H1 (cell line): ENCODE measurements at regions not wholly inside any gene's neighbourhood (a gene's known extent, or its start where the extent isn't known, plus 50 kb on each side); places are given as distances from the start of the nearest gene placed in this dataset.

Source experiments
- KDM1A ChIP-seq: fragments of 200-600, 300-600 bp; sonication (generic); IDR thresholded peaks from 2 replicates; pipeline ENCODE4 v1.7.1; 2016; ENCODE audit warnings: mild to moderate bottlenecking, low read length, borderline replicate concordance
- KDM5A ChIP-seq: fragments of 200-600 bp; IDR thresholded peaks from 2 replicates; pipeline ENCODE4 v1.7.1; 2012; ENCODE audit warnings: mild to moderate bottlenecking, low read length, inconsistent platforms, mixed read lengths
- TBP ChIP-seq: IDR thresholded peaks from 2 replicates; pipeline ENCODE4 v1.6.1; 2011; ENCODE audit warnings: low read depth, low read length, improper control_type of control experiment

DNA sequence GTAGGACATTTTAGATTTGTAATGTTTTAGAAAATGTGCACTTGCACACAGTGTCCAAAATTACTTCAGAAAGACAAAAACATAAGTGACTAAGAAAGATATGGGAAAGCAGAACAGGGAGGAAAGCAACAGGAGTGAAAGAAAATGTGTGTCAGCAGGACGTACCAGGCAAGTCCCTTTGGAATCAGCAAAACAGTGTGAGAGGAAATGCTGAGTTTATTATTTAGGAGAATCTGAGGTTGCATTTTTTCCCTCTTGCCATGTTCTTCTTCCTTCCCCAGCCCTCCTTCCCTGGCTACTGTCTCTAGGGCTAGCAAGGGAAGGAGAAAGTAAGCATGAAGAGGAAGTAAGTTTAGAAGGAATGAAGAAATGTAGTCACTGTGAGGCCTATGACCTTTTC lies 67.7 kb upstream of the CD163 start (continued):
- TF ChIP-seq KDM5A (no peak), TBP (no peak), KDM1A (no peak)
- TF ChIP-seq, all 59 proteins: peak for 0
